Left colon (tissue), 2 donors: ENCODE measurements at regions not wholly inside any gene's neighbourhood (a gene's known extent, or its start where the extent isn't known, plus 50 kb on each side); places are given as distances from the start of the nearest gene placed in this dataset.

ENCODE experiments used
- ATAC-seq: fragments of 200-7000 bp; cut with Tn5 transposase; one replicate; pipeline ENCODE4 v1.9.1; 2020; ENCODE audit warnings: mild to moderate bottlenecking, moderate library complexity
- DNase-seq, 2 donors: peaks; one replicate each; pipeline ENCODE4 v3.0.0-alpha.2; 2020
- intact Hi-C, 2 donors: fragments of 100-400 bp; cut with DNase I in 1 of 2; cut with micrococcal nuclease in 1 of 2; formaldehyde crosslinking; loops; one replicate each; pipeline versions ENCODE4 v1.11.2 to v1.14.0; 2022; cut with DNase I, micrococcal nuclease
- donor health status: DM: no; HTN: no; CAD: no.
- donor health status: DM: yes; HTN: yes; CAD: no.

DNA sequence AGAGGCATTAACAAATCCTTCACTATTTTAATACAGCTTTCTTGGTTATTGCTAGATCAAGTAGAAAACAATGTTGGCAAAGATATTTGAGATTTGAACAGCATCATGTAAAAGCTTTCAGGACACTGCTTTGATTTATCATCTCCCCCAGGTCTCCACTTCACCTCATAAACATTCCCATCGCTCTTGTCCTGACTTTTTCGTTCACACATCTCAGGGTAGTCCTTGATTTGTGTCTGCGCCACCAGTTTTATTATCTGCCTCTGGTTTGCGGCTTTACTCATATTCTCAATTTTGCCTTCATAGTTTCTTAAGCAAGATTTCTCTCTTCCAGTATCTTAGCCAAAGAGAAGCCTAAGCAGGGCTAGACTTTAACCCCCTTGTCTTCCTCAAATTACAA lies 63.5 kb upstream of the ROR1 start:
- DNase-seq: no peak
- no peak for ATAC-seq
- intact Hi-C loops: no loop called here

DNA sequence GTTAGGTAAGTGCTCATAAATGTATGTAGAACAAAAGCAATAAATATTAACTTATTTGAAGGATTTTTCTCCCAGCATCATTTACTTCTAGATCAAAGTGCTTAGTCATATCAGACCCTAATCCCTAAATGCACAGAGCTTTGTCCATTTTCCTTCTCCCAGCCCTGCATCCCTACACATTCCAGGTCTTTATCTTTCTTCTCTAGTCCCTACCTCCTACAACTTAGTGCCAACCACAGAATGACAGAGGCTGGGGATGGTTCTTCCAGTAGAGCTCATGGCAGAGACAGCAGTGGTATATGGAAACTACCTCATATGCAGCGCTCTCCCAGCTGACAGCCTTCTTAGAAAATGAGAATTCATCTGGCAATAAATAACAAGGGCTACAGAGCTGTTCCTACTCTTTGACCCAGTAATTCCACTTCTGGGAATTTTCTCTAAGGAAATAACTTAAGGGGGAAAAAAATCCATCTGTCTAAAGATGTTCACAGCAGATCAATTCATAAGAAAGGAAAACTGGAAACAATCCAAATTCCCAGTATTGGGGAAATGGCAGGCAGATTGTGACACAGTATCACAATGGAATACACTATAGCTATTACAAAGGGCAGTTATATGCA lies 62.9 kb upstream of the ROR1 start:
- ATAC-seq: no peak
- DNase-seq: no peak
- intact Hi-C loops: no loop called here

DNA sequence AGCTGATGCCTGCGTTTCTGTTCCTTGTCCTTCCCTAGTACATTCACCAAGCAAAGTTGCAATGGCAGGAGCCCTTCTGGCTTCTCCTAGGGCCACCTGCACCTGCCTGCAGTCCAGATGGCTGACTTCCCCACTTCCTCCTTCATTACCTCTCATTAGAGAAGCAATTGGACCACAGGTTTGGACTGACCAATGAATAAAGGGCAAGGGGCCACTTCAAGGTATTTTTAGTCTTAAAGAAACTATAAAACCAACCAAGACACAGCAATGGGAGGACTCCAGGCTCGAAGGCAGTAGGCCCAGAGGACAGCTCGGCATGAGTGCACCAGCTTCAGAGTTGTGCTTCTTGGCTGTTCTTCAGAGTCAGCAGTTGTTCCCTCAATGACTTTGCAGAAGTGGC lies 60.8 kb upstream of the ROR1 start:
- ATAC-seq (no peak), DNase-seq (no peak)
- intact Hi-C loops: no loop called here

DNA sequence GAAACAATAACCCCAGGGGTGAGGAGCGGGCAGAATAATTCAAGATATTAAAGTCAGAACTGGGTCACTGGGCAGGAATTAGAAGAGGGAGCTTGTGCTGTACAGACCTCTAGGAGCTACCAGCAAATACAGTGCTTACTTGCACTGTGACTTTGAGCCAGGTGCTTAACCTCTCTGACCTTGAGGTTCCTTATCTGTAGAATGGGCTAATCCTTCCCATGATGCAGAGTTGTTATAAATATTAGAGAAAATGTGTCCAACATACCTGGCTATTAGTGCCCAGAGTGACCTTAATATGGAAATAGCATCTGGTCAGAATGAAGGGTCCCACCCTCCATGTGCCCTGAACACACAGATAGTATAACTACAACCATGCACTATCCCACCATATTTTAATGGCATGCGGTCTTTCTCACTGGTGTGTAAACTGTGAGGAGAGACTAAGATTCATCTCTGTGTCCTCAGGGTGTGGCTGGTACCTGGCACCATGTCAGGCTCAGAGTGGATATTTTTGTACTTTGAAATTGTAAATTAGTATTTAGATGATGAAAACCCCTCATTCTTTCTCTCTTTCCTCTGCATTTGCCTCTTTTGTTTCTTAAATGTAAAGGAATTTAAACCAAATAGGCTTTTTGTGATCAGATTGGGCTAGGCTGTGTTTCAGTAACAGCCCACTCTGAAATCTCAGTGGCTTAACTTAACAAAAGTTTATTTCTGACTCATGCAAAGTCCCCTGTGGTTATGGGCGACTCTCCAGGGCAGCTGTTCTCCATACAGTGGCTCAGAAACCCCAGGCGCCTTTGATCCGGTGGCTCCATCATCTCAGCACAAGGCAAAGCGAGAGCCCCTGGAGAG lies 60.0 kb upstream of the ROR1 start:
- ATAC-seq (no peak), DNase-seq (peak in 1 of 2 donors; percentile 19)
- intact Hi-C loops: no loop called here

DNA sequence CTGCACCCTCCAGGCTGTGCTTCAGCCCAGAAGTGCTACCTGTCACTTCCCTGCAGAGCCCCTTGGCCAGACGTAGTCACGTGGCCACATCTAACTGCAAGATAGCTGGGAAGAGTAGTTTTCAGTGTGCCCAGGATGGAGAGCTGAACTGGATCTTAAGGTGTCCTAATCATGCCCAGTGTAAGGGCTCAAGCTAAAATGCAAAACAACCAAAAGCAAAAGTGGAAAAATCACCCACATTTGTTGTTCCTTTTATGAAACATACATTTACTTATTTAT lies 59.4 kb upstream of the ROR1 start:
- no peak for DNase-seq
- intact Hi-C loops: no loop called here
- ATAC-seq: no peak

DNA sequence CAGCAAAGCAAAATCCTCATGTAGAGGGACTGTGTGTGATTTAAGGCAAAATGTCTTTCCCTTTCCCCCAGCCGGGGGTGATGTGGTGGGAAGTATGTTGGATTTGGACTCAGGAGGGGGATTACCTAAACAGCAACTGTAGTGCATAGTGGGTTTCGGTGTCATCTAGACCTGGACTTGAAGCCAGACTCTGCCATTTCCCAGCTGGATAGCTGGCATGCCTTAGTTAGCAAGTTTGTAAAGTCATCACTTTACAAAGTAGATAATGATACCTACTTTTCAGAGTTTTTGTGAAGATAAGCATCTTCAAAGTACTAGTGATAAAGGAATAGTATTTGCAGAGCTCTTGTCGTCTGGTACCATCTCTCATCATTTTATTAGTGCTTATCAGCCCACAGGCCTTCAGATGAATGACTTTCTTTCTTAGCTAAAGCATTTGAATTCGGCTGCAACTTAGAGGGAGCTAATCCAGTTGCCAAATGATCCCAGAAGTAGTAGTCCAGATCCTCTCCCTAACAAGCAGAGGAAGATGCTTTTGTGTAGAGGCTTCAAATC lies 56.2 kb upstream of the ROR1 start:
- DNase-seq (no peak), ATAC-seq (no peak)
- intact Hi-C loops: no loop called here

DNA sequence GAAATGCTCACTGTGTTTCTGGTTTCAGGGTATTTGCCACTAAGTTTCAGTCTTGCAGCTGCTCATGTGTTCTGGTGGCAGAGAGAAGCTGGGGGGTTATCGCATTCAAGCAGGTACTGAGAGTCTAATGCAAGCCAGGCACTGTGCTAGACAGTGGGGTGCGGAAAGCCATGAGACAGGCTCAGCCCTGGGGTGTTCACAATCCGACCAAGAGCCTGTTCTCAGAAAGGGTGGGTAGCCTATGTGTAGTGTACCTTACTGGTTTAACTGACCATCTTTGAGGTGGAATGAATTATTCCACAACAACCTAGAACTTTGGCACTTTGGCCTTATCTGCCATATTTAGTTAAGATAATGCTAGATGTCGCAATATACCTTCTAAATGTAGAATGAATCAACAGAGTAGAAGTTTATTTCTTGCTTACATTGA lies 55.3 kb upstream of the ROR1 start:
- DNase-seq (no peak), ATAC-seq (peak; percentile 25)
- intact Hi-C loops: no loop called here

DNA sequence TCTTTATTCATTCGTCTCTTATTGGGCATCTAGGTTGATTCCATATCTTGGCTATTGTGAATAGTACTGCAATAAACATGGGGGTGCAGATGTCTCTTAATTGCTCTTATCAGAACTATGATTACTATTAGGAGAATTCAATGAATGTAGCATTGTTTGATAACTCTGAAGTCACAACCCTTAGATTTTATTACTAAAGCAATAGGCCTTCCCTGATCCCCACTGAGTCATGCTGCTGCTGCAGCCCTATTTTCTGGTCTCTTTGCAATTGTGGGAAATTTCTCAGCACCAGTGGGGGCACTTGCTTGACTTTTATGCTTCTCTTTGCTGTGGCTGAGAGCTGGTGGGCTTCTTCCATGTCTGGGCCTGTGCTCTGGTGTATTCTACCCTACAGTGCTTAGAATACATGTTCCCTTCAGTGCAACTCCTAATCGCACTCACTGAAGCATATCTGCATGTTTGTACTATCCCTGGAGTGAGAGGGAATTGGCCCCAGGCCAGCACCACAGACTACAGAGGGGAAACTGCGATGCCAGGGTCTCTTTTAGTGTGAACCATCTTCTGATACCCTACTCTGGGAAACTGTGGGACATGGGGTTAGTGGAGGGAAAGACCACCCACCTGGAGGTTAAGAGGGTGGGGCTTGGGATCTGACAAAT lies 52.2 kb upstream of the ROR1 start:
- DNase-seq (no peak), ATAC-seq (no peak)
- intact Hi-C loops: no loop called here

DNA sequence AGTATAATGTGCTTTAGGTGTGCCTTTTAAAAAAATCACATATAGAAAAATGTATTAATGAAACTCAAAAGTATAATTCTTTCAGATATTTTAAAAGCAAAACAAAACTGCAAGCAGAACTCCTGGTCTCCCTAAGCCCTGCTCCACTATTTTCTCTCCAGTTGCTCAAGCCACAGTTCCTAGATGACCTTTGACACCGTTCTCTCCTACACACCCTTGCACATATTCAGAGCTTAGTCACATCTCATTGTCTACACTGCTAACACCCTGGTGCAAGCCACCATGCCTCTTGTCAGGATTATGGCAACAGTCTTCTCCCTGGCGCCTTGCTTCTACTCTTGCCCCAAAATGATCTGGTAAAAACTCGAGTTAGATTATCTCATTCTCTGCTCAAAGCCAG lies 50.2 kb upstream of the ROR1 start:
- DNase-seq (no peak), ATAC-seq (peak; percentile 83)
- intact Hi-C loops: no loop called here
